Activated naive CD8-positive, alpha-beta T cell treated with anti-CD3 and anti-CD28 coated beads, Interleukin-2, amount 50 U/mL, for 16 hours (primary cell): ENCODE measurements at regions not wholly inside any gene's neighbourhood (a gene's known extent, or its start where the extent isn't known, plus 50 kb on each side); places are given as distances from the start of the nearest gene placed in this dataset.

ENCODE experiments used
- DNase-seq: peaks from one replicate; pipeline ENCODE4 v3.0.0-alpha.2; 2020; ENCODE audit warnings: low read depth, low spot score

GRCh38 chr1:38418195-38419030, 371.8 kb upstream of the POU3F1 start:
- no peak for DNase-seq

GRCh38 chr1:38403667-38404066, 357.1 kb upstream of the POU3F1 start:
- DNase-seq = no peak

GRCh38 chr1:38402230-38402815, 355.7 kb upstream of the POU3F1 start:
- no peak for DNase-seq

- no peak for DNase-seq
These were observed 350.0 kb upstream of the POU3F1 start for GRCh38 chr1:38396606-38397005.

GRCh38 chr1:38394303-38394702, 347.7 kb upstream of the POU3F1 start:
- DNase-seq = no peak

GRCh38 chr1:38392861-38393260, 346.3 kb upstream of the POU3F1 start:
- DNase-seq = no peak

- no peak for DNase-seq
These were observed 334.7 kb upstream of the POU3F1 start for GRCh38 chr1:38381256-38381655.

GRCh38 chr1:38376577-38376976, 330.0 kb upstream of the POU3F1 start:
- DNase-seq = no peak

- no peak for DNase-seq
These were observed 328.4 kb upstream of the POU3F1 start for GRCh38 chr1:38375035-38375434.

- no peak for DNase-seq
These were observed 324.9 kb upstream of the POU3F1 start for GRCh38 chr1:38371505-38371844.

GRCh38 chr1:38370716-38371504, 324.3 kb upstream of the POU3F1 start:
- DNase-seq = no peak

GRCh38 chr1:38365242-38365641, 318.6 kb upstream of the POU3F1 start:
- no peak for DNase-seq

GRCh38 chr1:38361566-38361965, 315.0 kb upstream of the POU3F1 start:
- no peak for DNase-seq

GRCh38 chr1:38360807-38361206, 314.2 kb upstream of the POU3F1 start:
- DNase-seq = no peak

GRCh38 chr1:38353956-38354355, 307.4 kb upstream of the POU3F1 start:
- no peak for DNase-seq

- DNase-seq = no peak
These were observed 306.3 kb upstream of the POU3F1 start for GRCh38 chr1:38352869-38353268.

GRCh38 chr1:38347446-38348175, 301.0 kb upstream of the POU3F1 start:
- no peak for DNase-seq

- DNase-seq = no peak
These were observed 298.1 kb upstream of the POU3F1 start for GRCh38 chr1:38344716-38345115.

GRCh38 chr1:38341694-38342093, 295.1 kb upstream of the POU3F1 start:
- DNase-seq = no peak

- no peak for DNase-seq
These were observed 293.8 kb upstream of the POU3F1 start for GRCh38 chr1:38340409-38340808.

GRCh38 chr1:38337711-38338110, 291.1 kb upstream of the POU3F1 start:
- DNase-seq = no peak

- DNase-seq = no peak
These were observed 290.4 kb upstream of the POU3F1 start for GRCh38 chr1:38336961-38337360.
